Left lung (tissue), 4 donors: ENCODE measurements at regions not wholly inside any gene's neighbourhood (a gene's known extent, or its start where the extent isn't known, plus 50 kb on each side); places are given as distances from the start of the nearest gene placed in this dataset.

Experiments
- ATAC-seq: fragments of 200-7000 bp; cut with Tn5 transposase; one replicate; pipeline ENCODE4 v1.9.1; 2020; ENCODE audit warnings: moderate library complexity
- DNase-seq, 4 donors: peaks; one replicate each; pipeline ENCODE4 v3.0.0-alpha.2; 2013 to 2020
- H3K27ac ChIP-seq, 2 donors: fragments of 200-600 bp; sonication (generic) in 1 of 2; one replicate each; pipeline versions ENCODE4 v1.5.0 to v1.8.0; 2020 to 2021
- H3K27me3 ChIP-seq, 2 donors: fragments of 200-600 bp; sonication (generic) in 1 of 2; one replicate each; pipeline versions ENCODE4 v1.5.0 to v1.8.0; 2020 to 2021
- H3K36me3 ChIP-seq, 2 donors: fragments of 200-600 bp; sonication (generic) in 1 of 2; one replicate each; pipeline versions ENCODE4 v1.5.0 to v1.8.0; 2020 to 2021
- H3K4me1 ChIP-seq, 2 donors: fragments of 200-600 bp; one replicate each; pipeline ENCODE4 v1.8.0; 2021
- H3K4me3 ChIP-seq, 2 donors: fragments of 200-600 bp; sonication (generic) in 1 of 2; one replicate each; pipeline versions ENCODE4 v1.5.0 to v1.8.0; 2020 to 2021; ENCODE audit warnings: mild to moderate bottlenecking in 1 of 2
- H3K9me3 ChIP-seq, 2 donors: fragments of 200-600 bp; sonication (generic) in 1 of 2; one replicate each; pipeline versions ENCODE4 v1.5.0 to v1.8.0; 2020 to 2021
- intact Hi-C, 2 donors: fragments of 100-400 bp; cut with DNase I; formaldehyde crosslinking; loops; one replicate each; pipeline versions ENCODE4 v1.11.2 to v1.14.2; 2022
- TF ChIP-seq, protein P1 (sequence below), 2 donors: fragments of 200-600 bp; sonication (generic) in 1 of 2; IDR thresholded peaks; one replicate each; pipeline versions ENCODE4 v1.5.0 to v1.8.0; 2021; ENCODE audit warnings: antibody characterized with exemption in 2 of 2
- donor health status: DM: no; HTN: yes; CAD: no.
- donor health status: DM: no; HTN: no; CAD: no.

DNA sequence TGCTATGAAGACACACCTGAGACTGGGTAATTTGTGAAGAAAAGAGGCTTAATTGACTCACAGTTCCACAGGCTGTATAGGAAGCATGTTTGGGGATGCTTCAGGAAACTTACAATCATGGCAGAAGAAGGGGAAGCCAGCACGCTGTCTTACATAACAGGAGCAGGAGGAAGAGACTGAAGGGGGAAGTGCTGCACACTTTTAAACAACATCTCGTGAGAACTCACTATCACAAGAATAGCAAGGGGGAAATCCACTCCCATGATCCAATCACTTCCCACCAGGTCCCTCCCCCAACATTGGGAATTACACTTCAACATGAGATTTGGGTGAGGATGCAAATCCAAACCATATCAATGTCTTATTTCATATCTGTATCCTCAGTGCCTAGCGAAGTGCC, 307.2 kb downstream of the ATP23 start:
- DNase-seq (no peak), ATAC-seq (no peak)
- Histone ChIP-seq H3K36me3 (no peaks in the 10 kb centered on the region), H3K9me3 (peaks cover 0 to 3% of the 10 kb centered on the region in 2 donors), H3K27ac (no peak overlapping the region), H3K27me3 (no peaks in the 10 kb centered on the region), H3K4me1 (no peaks in the 10 kb centered on the region), H3K4me3 (no peak overlapping the region)
- intact Hi-C loops, result no loop called here
- TF ChIP-seq, protein P1, sequence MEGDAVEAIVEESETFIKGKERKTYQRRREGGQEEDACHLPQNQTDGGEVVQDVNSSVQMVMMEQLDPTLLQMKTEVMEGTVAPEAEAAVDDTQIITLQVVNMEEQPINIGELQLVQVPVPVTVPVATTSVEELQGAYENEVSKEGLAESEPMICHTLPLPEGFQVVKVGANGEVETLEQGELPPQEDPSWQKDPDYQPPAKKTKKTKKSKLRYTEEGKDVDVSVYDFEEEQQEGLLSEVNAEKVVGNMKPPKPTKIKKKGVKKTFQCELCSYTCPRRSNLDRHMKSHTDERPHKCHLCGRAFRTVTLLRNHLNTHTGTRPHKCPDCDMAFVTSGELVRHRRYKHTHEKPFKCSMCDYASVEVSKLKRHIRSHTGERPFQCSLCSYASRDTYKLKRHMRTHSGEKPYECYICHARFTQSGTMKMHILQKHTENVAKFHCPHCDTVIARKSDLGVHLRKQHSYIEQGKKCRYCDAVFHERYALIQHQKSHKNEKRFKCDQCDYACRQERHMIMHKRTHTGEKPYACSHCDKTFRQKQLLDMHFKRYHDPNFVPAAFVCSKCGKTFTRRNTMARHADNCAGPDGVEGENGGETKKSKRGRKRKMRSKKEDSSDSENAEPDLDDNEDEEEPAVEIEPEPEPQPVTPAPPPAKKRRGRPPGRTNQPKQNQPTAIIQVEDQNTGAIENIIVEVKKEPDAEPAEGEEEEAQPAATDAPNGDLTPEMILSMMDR (IDR thresholded peaks at IDR 0.05), result no peak

DNA sequence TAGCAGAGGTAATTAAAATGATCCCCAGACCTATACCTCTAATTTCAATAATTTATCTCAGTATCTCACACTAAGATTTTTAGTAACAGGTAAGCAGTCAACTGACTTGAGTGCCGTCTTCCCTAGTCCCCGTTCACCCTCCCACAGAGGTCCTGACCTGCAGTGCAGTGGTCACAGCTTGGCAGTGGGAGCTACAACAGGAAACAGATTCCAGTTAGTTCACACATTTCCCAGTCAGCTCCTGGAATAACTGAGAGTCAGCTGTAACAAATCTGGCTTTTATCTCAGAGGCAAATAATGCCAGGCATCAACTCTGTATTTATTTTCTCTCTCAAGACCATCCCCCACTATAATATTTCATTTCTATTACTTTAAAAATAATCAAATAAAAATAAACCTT, 308.2 kb downstream of the ATP23 start:
- H3K36me3 ChIP-seq, result no peaks in the 10 kb centered on the region
- H3K4me1 ChIP-seq, result no peaks in the 10 kb centered on the region
- ATAC-seq (no peak), DNase-seq (peak in 1 of 4 donors; percentile 17)
- TF ChIP-seq, protein P1 (IDR thresholded peaks at IDR 0.05), result no peak
- intact Hi-C loops, result no loop called here
- no peak overlapping the region for H3K27ac ChIP-seq
- no peaks in the 10 kb centered on the region for H3K27me3 ChIP-seq
- H3K9me3 ChIP-seq, result peaks cover 0 to 3% of the 10 kb centered on the region in 2 donors
- H3K4me3 ChIP-seq, result no peak overlapping the region

DNA sequence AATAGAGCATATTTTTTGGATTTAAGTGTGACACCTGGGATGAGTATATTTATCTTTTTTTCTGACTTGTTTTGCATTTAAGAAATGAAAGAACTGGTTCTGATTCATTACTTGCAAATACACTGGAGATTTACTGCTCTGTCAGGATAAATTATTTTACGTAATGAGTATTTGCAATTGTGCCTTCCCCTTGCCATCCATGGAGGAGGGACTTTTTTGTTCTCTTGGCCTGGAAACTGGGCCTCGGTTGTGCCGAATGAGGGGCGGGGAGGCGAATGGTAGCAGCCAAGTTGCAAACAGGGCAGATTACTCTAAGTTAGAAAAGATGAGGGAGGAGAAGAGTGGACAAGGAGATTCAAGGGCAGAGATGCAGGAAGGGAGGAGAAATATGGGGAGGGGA, 308.7 kb downstream of the ATP23 start:
- no peaks in the 10 kb centered on the region for H3K27me3 ChIP-seq
- TF ChIP-seq, protein P1 (IDR thresholded peaks at IDR 0.05), result no peak
- H3K4me3 ChIP-seq, result no peak overlapping the region
- no peaks in the 10 kb centered on the region for H3K4me1 ChIP-seq
- no peak for ATAC-seq
- no peaks in the 10 kb centered on the region for H3K36me3 ChIP-seq
- no peak overlapping the region for H3K27ac ChIP-seq
- DNase-seq, result no peak
- intact Hi-C loops, result no loop called here
- peaks cover 0 to 3% of the 10 kb centered on the region in 2 donors for H3K9me3 ChIP-seq

DNA sequence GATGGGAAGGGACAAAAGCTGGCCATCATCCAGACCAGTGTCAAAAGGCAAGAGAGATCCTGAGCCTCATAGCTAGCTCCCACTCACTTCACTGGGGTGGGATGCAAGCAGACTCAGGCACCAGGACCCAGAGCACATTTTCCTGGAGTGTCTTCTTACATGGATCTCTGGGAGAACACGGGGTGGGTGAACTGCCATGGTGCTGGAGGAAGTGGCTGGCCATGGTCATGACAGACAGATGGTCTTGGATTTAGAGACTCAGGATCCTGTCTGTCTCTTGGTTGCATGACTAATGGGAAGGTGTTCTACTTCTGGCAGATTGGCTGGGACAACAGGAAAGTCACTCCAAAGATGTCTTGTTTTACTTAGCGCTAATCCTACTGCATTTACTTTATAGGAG, 311.5 kb downstream of the ATP23 start:
- DNase-seq (no peak), ATAC-seq (no peak)
- Histone ChIP-seq H3K4me3 (no peak overlapping the region), H3K9me3 (no peaks in the 10 kb centered on the region), H3K4me1 (no peaks in the 10 kb centered on the region), H3K27ac (no peak overlapping the region), H3K27me3 (no peaks in the 10 kb centered on the region), H3K36me3 (no peaks in the 10 kb centered on the region)
- intact Hi-C loops, result no loop called here
- TF ChIP-seq, protein P1 (IDR thresholded peaks at IDR 0.05), result no peak

- H3K36me3 ChIP-seq, result no peaks in the 10 kb centered on the region
- intact Hi-C loops, result no loop called here
- H3K9me3 ChIP-seq, result no peaks in the 10 kb centered on the region
- DNase-seq (no peak), ATAC-seq (no peak)
- TF ChIP-seq, protein P1 (IDR thresholded peaks at IDR 0.05), result no peak
- H3K27ac ChIP-seq, result no peak overlapping the region
- no peak overlapping the region for H3K4me3 ChIP-seq
- H3K27me3 ChIP-seq, result no peaks in the 10 kb centered on the region
- H3K4me1 ChIP-seq, result no peaks in the 10 kb centered on the region
These were observed 312.3 kb downstream of the ATP23 start for GRCh38 chr12:58253663-58254062.
